ENCODE measurements at regions not wholly inside any gene's neighbourhood (a gene's known extent, or its start where the extent isn't known, plus 50 kb on each side); places are given as distances from the start of the nearest gene placed in this dataset.

- TF ChIP-seq E2F5 (CRISPR knock-in tag; IDR thresholded peaks at IDR 0.05) (no peak), TAF1 (IDR thresholded peaks at IDR 0.05; ENCODE audit: control insufficient read depth, extremely low read depth, insufficient read depth, low read length, severe bottlenecking) (no peak), TEAD4 (IDR thresholded peaks at IDR 0.05; ENCODE audit: low read length) (no peak), TEAD4 (CRISPR knock-in tag; IDR thresholded peaks at IDR 0.05; ENCODE audit: borderline replicate concordance) (no peak), ZNF263 (CRISPR knock-in tag; IDR thresholded peaks at IDR 0.05; ENCODE audit: borderline replicate concordance) (no peak), ILK (tag; IDR thresholded peaks at IDR 0.05; ENCODE audit: borderline replicate concordance, low read depth) (no peak)
- TF ChIP-seq, protein P1, sequence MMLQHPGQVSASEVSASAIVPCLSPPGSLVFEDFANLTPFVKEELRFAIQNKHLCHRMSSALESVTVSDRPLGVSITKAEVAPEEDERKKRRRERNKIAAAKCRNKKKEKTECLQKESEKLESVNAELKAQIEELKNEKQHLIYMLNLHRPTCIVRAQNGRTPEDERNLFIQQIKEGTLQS (IDR thresholded peaks at IDR 0.05) = no peak
- TF ChIP-seq, protein P1 (CRISPR knock-in tag; conservative IDR thresholded peaks at IDR 0.05) = no peak
- TF ChIP-seq, protein P2, sequence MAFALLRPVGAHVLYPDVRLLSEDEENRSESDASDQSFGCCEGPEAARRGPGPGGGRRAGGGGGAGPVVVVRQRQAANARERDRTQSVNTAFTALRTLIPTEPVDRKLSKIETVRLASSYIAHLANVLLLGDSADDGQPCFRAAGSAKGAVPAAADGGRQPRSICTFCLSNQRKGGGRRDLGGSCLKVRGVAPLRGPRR (CRISPR knock-in tag; IDR thresholded peaks at IDR 0.05) = no peak
Observed at GRCh38 chr20:19004975-19005374, 191.4 kb downstream of the SCP2D1 start (continued).

GRCh38 chr20:19008497-19008896 is 194.9 kb downstream of the SCP2D1 start:
- Histone ChIP-seq H3K27me3 (ENCODE audit: control insufficient read depth in 2 of 2, insufficient read depth in 2 of 2, low read length in 2 of 2) (no peaks in the 10 kb centered on the region), H3K4me3 (no peak overlapping the region), H3K9me3 (replicated peaks; ENCODE audit: control insufficient read depth, insufficient read depth, low read depth, low read length) (no peaks in the 10 kb centered on the region), H3K9ac (ENCODE audit: insufficient read depth in 1 of 2, low read depth in 2 of 2, low read length in 2 of 2) (no peak overlapping the region), H3K27ac (ENCODE audit: extremely low read depth, low read depth, low read length) (no peak overlapping the region), H3K79me2 (ENCODE audit: control insufficient read depth, insufficient read depth, low read length) (no peaks in the 10 kb centered on the region), H3K36me3 (ENCODE audit: control insufficient read depth, insufficient read depth, low read length) (no peaks in the 10 kb centered on the region), H2AFZ (ENCODE audit: low read depth, low read length) (no peak overlapping the region), H3K4me2 (ENCODE audit: insufficient read depth, low read length) (no peak overlapping the region), H4K20me1 (replicated peaks; ENCODE audit: control insufficient read depth, insufficient read depth, low read length) (no peaks in the 10 kb centered on the region), H3K9me1 (ENCODE audit: control insufficient read depth, insufficient read depth, low read length) (no peaks in the 10 kb centered on the region), H3K4me1 (replicated peaks in 1 of 2; ENCODE audit: control insufficient read depth in 2 of 2, insufficient read depth in 2 of 2, low read length in 2 of 2) (no peaks in the 10 kb centered on the region)
- intact Hi-C loops (cut with micrococcal nuclease) (no loop called here), in situ Hi-C loops (cut with MboI) (no loop called here)
- BruUV-seq (replicated peaks) = no TSS peak
- WGBS (ENCODE audit: insufficient coverage, low coverage, missing lambda C conversion rate) = 2% methylated on average over 4 of the region's 5 CpGs
- ChIA-PET POLR2A (no interaction called here), CTCF (ENCODE audit: low intra/inter-chr PET ratio) (no interaction called here)
- ATAC-seq = no peak
- no peak for DNase-seq (ENCODE audit: extremely low read depth in 1 of 4, low spot score in 3 of 4)
- FAIRE-seq = no peak
- TF ChIP-seq, protein P3, sequence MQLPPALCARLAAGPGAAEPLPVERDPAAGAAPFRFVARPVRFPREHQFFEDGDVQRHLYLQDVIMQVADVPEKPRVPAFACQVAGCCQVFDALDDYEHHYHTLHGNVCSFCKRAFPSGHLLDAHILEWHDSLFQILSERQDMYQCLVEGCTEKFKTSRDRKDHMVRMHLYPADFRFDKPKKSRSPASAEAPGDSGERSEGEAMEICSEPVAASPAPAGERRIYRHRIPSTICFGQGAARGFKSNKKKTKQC (CRISPR knock-in tag; IDR thresholded peaks at IDR 0.05) = no peak
